ENCODE measurements at regions not wholly inside any gene's neighbourhood (a gene's known extent, or its start where the extent isn't known, plus 50 kb on each side); places are given as distances from the start of the nearest gene placed in this dataset.

- Histone ChIP-seq H3K9me3 (ENCODE audit: insufficient read depth, low read length) (no peaks in the 10 kb centered on the region), H3K27me3 (ENCODE audit: low read length) (no peaks in the 10 kb centered on the region), H3K79me2 (ENCODE audit: insufficient read depth, low read length) (no peaks in the 10 kb centered on the region), H3K4me2 (ENCODE audit: low read depth, low read length, poor library complexity, severe bottlenecking) (no peak overlapping the region), H2AFZ (ENCODE audit: low read depth, low read length, severe bottlenecking) (no peak overlapping the region), H3K27ac (ENCODE audit: low read depth, low read length) (no peak overlapping the region), H3K9ac (ENCODE audit: low read length) (no peak overlapping the region), H3K4me3 (ENCODE audit: insufficient read depth, low read length, poor library complexity, severe bottlenecking) (no peak overlapping the region), H4K20me1 (ENCODE audit: low read depth, low read length) (no peaks in the 10 kb centered on the region), H3F3A (ENCODE audit: insufficient read depth) (no peaks in the 10 kb centered on the region), H3K36me3 (ENCODE audit: low read length) (no peaks in the 10 kb centered on the region), H3K9me2 (replicated peaks; ENCODE audit: insufficient read depth, low read length) (no peaks in the 10 kb centered on the region)
- no peak for TF ChIP-seq EZH2phosphoT487 (conservative IDR thresholded peaks at IDR 0.05; ENCODE audit: low read length)
- TF ChIP-seq CTCF (IDR thresholded peaks at IDR 0.05; ENCODE audit: insufficient read depth, low read length, poor library complexity, severe bottlenecking) = no peak
Observed at GRCh38 chr3:159626598-159626997, 362.0 kb upstream of the IL12A start.

GRCh38 chr3:159627229-159627628, 361.4 kb upstream of the IL12A start:
- H2AFZ ChIP-seq (ENCODE audit: low read depth, low read length, severe bottlenecking) = no peak overlapping the region
- H3K27me3 ChIP-seq (ENCODE audit: low read length) = no peaks in the 10 kb centered on the region
- no peak overlapping the region for H3K27ac ChIP-seq (ENCODE audit: low read depth, low read length)
- H3F3A ChIP-seq (ENCODE audit: insufficient read depth) = no peaks in the 10 kb centered on the region
- H4K20me1 ChIP-seq (ENCODE audit: low read depth, low read length) = no peaks in the 10 kb centered on the region
- H3K4me3 ChIP-seq (ENCODE audit: insufficient read depth, low read length, poor library complexity, severe bottlenecking) = no peak overlapping the region
- no peak overlapping the region for H3K4me2 ChIP-seq (ENCODE audit: low read depth, low read length, poor library complexity, severe bottlenecking)
- H3K36me3 ChIP-seq (ENCODE audit: low read length) = no peaks in the 10 kb centered on the region
- H3K9ac ChIP-seq (ENCODE audit: low read length) = no peak overlapping the region
- no peaks in the 10 kb centered on the region for H3K9me2 ChIP-seq (replicated peaks; ENCODE audit: insufficient read depth, low read length)
- no peaks in the 10 kb centered on the region for H3K9me3 ChIP-seq (ENCODE audit: insufficient read depth, low read length)
- TF ChIP-seq CTCF (IDR thresholded peaks at IDR 0.05; ENCODE audit: insufficient read depth, low read length, poor library complexity, severe bottlenecking) = no peak
- no peak for TF ChIP-seq EZH2phosphoT487 (conservative IDR thresholded peaks at IDR 0.05; ENCODE audit: low read length)
- no peaks in the 10 kb centered on the region for H3K79me2 ChIP-seq (ENCODE audit: insufficient read depth, low read length)

- no peak overlapping the region for H3K4me2 ChIP-seq (ENCODE audit: low read depth, low read length, poor library complexity, severe bottlenecking)
- H3K9me3 ChIP-seq (ENCODE audit: insufficient read depth, low read length) = no peaks in the 10 kb centered on the region
- no peak overlapping the region for H2AFZ ChIP-seq (ENCODE audit: low read depth, low read length, severe bottlenecking)
- no peaks in the 10 kb centered on the region for H4K20me1 ChIP-seq (ENCODE audit: low read depth, low read length)
- no peak overlapping the region for H3K4me3 ChIP-seq (ENCODE audit: insufficient read depth, low read length, poor library complexity, severe bottlenecking)
- H3K9me2 ChIP-seq (replicated peaks; ENCODE audit: insufficient read depth, low read length) = no peaks in the 10 kb centered on the region
- H3K9ac ChIP-seq (ENCODE audit: low read length) = no peak overlapping the region
- H3K36me3 ChIP-seq (ENCODE audit: low read length) = no peaks in the 10 kb centered on the region
- no peaks in the 10 kb centered on the region for H3F3A ChIP-seq (ENCODE audit: insufficient read depth)
- TF ChIP-seq CTCF (IDR thresholded peaks at IDR 0.05; ENCODE audit: insufficient read depth, low read length, poor library complexity, severe bottlenecking) (no peak), EZH2phosphoT487 (conservative IDR thresholded peaks at IDR 0.05; ENCODE audit: low read length) (no peak)
- H3K27me3 ChIP-seq (ENCODE audit: low read length) = no peaks in the 10 kb centered on the region
- no peaks in the 10 kb centered on the region for H3K79me2 ChIP-seq (ENCODE audit: insufficient read depth, low read length)
- no peak overlapping the region for H3K27ac ChIP-seq (ENCODE audit: low read depth, low read length)
Observed at GRCh38 chr3:159627634-159628033, 361.0 kb upstream of the IL12A start.

All from SU-DHL-6 (cell line).